ENCODE measurements at regions not wholly inside any gene's neighbourhood (a gene's known extent, or its start where the extent isn't known, plus 50 kb on each side); places are given as distances from the start of the nearest gene placed in this dataset.

DNA sequence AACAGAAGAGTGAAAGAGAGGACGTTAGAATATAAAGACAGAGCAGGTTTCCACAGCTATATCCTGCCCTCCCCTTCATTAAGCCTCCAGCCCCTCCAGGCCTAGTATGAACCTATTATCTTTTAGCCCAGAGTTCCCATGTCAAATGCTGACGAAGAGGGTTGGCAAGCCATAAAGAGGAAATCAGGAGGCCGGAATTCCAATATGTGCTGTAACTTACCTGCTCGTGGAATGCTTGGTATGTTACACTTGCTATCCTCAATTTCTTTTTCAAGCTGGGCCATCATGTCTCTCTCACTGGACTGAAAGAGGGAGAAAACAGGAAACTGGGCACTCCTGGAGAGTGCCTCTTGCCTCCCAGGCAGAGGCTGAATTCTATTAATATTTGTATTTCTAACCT lies 264.1 kb downstream of the TRIB2 start:
- TF ChIP-seq ZBTB7A (IDR thresholded peaks at IDR 0.05; ENCODE audit: low read depth) (no peak), FOXM1 (IDR thresholded peaks at IDR 0.05; ENCODE audit: borderline replicate concordance, low read depth) (no peak), NFIC (IDR thresholded peaks at IDR 0.05) (no peak)
- TF ChIP-seq, protein P1, sequence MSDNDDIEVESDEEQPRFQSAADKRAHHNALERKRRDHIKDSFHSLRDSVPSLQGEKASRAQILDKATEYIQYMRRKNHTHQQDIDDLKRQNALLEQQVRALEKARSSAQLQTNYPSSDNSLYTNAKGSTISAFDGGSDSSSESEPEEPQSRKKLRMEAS (IDR thresholded peaks at IDR 0.05), result no peak

DNA sequence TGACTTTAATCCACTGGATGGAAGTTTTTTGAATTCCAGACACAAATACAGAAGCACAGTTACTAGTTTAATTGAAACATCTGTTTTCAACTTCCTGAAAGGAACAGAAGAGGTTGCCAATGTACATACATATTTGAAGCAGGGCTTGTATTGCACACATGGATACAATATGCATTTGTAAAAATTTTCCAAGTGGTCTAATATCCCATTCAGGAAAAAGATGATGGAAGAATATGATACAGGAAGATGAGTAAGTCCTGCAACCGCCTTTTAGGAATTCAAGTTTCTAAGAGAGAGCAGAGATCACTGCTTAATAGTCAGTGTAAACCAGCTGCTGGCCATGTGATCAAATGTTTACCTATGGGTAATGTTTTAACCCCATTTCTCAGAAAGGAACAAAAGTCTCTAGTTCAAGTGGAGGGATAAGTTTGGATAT lies 265.4 kb downstream of the TRIB2 start:
- TF ChIP-seq FOXM1 (IDR thresholded peaks at IDR 0.05; ENCODE audit: borderline replicate concordance, low read depth) (no peak), TEAD4 (IDR thresholded peaks at IDR 0.05) (no peak), RAD21 (IDR thresholded peaks at IDR 0.05; ENCODE audit: low read depth) (no peak), TAF1 (IDR thresholded peaks at IDR 0.05; ENCODE audit: low read depth) (no peak), YY1 (IDR thresholded peaks at IDR 0.05; ENCODE audit: low read depth) (no peak)
- TF ChIP-seq, protein P2, sequence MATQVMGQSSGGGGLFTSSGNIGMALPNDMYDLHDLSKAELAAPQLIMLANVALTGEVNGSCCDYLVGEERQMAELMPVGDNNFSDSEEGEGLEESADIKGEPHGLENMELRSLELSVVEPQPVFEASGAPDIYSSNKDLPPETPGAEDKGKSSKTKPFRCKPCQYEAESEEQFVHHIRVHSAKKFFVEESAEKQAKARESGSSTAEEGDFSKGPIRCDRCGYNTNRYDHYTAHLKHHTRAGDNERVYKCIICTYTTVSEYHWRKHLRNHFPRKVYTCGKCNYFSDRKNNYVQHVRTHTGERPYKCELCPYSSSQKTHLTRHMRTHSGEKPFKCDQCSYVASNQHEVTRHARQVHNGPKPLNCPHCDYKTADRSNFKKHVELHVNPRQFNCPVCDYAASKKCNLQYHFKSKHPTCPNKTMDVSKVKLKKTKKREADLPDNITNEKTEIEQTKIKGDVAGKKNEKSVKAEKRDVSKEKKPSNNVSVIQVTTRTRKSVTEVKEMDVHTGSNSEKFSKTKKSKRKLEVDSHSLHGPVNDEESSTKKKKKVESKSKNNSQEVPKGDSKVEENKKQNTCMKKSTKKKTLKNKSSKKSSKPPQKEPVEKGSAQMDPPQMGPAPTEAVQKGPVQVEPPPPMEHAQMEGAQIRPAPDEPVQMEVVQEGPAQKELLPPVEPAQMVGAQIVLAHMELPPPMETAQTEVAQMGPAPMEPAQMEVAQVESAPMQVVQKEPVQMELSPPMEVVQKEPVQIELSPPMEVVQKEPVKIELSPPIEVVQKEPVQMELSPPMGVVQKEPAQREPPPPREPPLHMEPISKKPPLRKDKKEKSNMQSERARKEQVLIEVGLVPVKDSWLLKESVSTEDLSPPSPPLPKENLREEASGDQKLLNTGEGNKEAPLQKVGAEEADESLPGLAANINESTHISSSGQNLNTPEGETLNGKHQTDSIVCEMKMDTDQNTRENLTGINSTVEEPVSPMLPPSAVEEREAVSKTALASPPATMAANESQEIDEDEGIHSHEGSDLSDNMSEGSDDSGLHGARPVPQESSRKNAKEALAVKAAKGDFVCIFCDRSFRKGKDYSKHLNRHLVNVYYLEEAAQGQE (IDR thresholded peaks at IDR 0.05; ENCODE audit: low read depth), result no peak

DNA sequence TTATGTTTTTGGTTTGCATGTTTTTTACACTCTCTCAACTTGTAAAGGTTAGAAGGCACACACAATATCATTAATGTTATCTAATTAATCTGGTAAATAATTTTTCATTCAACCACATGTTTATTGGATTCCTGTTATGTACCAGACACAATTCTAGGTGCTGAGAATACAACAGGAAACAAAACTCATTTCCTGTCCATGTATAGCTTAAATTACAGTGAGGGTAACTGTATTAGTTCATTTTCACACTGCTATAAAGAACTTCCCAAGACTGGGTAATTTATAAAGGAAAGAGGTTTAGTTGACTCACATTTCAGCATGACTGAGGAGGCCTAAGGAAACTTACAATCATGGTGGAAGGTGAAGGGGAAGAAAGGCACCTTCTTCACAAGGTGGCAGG lies 270.5 kb downstream of the TRIB2 start:
- no peak for TF ChIP-seq YY1 (IDR thresholded peaks at IDR 0.05; ENCODE audit: low read depth)
- TF ChIP-seq, protein P2 (IDR thresholded peaks at IDR 0.05; ENCODE audit: low read depth), result no peak
- no peak for TF ChIP-seq EP300 (IDR thresholded peaks at IDR 0.05; ENCODE audit: borderline replicate concordance)
- no peak for TF ChIP-seq CREB1 (IDR thresholded peaks at IDR 0.05; ENCODE audit: low read depth)
- TF ChIP-seq TAF1 (IDR thresholded peaks at IDR 0.05; ENCODE audit: low read depth), result no peak
- TF ChIP-seq RAD21 (IDR thresholded peaks at IDR 0.05; ENCODE audit: low read depth), result no peak
- TF ChIP-seq FOXM1 (IDR thresholded peaks at IDR 0.05; ENCODE audit: borderline replicate concordance, low read depth), result no peak
- TF ChIP-seq, protein P3, sequence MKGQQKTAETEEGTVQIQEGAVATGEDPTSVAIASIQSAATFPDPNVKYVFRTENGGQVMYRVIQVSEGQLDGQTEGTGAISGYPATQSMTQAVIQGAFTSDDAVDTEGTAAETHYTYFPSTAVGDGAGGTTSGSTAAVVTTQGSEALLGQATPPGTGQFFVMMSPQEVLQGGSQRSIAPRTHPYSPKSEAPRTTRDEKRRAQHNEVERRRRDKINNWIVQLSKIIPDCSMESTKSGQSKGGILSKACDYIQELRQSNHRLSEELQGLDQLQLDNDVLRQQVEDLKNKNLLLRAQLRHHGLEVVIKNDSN (IDR thresholded peaks at IDR 0.05), result no peak
- TF ChIP-seq EGR1 (IDR thresholded peaks at IDR 0.05), result no peak
- TF ChIP-seq TCF12 (IDR thresholded peaks at IDR 0.05; ENCODE audit: low read depth), result no peak
- no peak for TF ChIP-seq NFIC (IDR thresholded peaks at IDR 0.05)
- no peak for TF ChIP-seq TEAD4 (IDR thresholded peaks at IDR 0.05)
- TF ChIP-seq ZBTB7A (IDR thresholded peaks at IDR 0.05; ENCODE audit: low read depth), result no peak
- TF ChIP-seq CEBPB (IDR thresholded peaks at IDR 0.05), result no peak
- TF ChIP-seq, protein P1 (IDR thresholded peaks at IDR 0.05), result no peak

DNA sequence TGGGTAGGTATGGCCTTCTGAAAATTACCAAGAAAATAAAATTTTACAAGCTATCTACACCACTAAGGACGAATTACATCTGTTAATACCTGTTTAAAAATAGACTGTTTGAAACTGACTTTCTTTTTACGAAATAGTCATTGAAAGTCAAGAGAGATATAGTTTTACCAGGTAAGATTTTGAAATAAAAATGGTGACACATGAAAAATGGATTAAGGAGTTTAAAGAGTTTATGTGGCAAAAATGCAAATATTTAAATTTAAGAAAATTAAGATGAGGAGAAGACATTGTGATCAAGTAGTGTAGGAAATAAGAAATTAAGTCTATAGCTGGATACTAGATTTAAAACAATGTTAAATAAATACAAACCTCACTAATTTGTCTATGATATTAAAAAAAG lies 271.5 kb downstream of the TRIB2 start:
- TF ChIP-seq CREB1 (IDR thresholded peaks at IDR 0.05; ENCODE audit: low read depth), result no peak
- no peak for TF ChIP-seq TAF1 (IDR thresholded peaks at IDR 0.05; ENCODE audit: low read depth)
- TF ChIP-seq RAD21 (IDR thresholded peaks at IDR 0.05; ENCODE audit: low read depth), result no peak
- no peak for TF ChIP-seq CEBPB (IDR thresholded peaks at IDR 0.05)
- TF ChIP-seq ZBTB7A (IDR thresholded peaks at IDR 0.05; ENCODE audit: low read depth), result no peak

DNA sequence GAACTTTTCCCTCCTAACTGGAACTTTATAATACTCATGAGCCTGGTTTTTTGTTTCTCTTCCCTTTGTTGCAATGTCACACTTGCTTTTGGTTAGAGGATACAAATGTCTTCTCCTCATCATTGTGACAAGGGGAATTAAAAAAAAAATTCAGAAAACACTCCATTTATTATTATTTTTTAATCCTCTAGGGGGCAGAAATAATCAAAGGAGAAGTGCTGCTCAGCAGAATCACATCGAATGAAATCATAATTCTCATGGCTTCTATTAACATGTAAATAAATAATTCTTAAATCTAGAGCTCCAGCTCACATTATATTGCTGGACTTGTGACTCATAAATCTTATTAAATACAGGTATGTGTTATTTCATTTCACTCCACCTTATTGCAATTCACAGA lies 273.8 kb downstream of the TRIB2 start:
- TF ChIP-seq CEBPB (IDR thresholded peaks at IDR 0.05) (no peak), TEAD4 (IDR thresholded peaks at IDR 0.05) (no peak), TAF1 (IDR thresholded peaks at IDR 0.05; ENCODE audit: low read depth) (no peak), ZBTB7A (IDR thresholded peaks at IDR 0.05; ENCODE audit: low read depth) (no peak), YY1 (IDR thresholded peaks at IDR 0.05; ENCODE audit: low read depth) (no peak), RAD21 (IDR thresholded peaks at IDR 0.05; ENCODE audit: low read depth) (no peak), EP300 (IDR thresholded peaks at IDR 0.05; ENCODE audit: borderline replicate concordance) (no peak), NFIC (IDR thresholded peaks at IDR 0.05) (no peak), FOXM1 (IDR thresholded peaks at IDR 0.05; ENCODE audit: borderline replicate concordance, low read depth) (no peak), EGR1 (IDR thresholded peaks at IDR 0.05) (no peak), CREB1 (IDR thresholded peaks at IDR 0.05; ENCODE audit: low read depth) (no peak), TCF12 (IDR thresholded peaks at IDR 0.05; ENCODE audit: low read depth) (no peak)
- TF ChIP-seq, protein P3 (IDR thresholded peaks at IDR 0.05), result no peak
- TF ChIP-seq, protein P1 (IDR thresholded peaks at IDR 0.05), result no peak
- TF ChIP-seq, protein P2 (IDR thresholded peaks at IDR 0.05; ENCODE audit: low read depth), result no peak

All from Ishikawa (cell line).